NT2/D1 (cell line): ENCODE measurements at regions not wholly inside any gene's neighbourhood (a gene's known extent, or its start where the extent isn't known, plus 50 kb on each side); places are given as distances from the start of the nearest gene placed in this dataset.

Source experiments
- SUZ12 ChIP-seq: IDR thresholded peaks from 2 replicates; pipeline ENCODE4 v1.6.1; 2011; ENCODE audit not compliant: insufficient read length, insufficient read depth; ENCODE audit errors: extremely low read depth
- YY1 ChIP-seq: IDR thresholded peaks from 2 replicates; pipeline ENCODE4 v1.6.1; 2011; ENCODE audit not compliant: insufficient read length, insufficient read depth
- ZNF274 ChIP-seq: IDR thresholded peaks from 2 replicates; pipeline ENCODE4 v1.6.1; 2011; ENCODE audit warnings: mild to moderate bottlenecking, low read depth, low read length

- TF ChIP-seq ZNF274 (no peak), YY1 (no peak), SUZ12 (no peak)
Observed at GRCh38 chr18:22557168-22557941, 139.6 kb upstream of the CTAGE1 start.
